ENCODE measurements at regions not wholly inside any gene's neighbourhood (a gene's known extent, or its start where the extent isn't known, plus 50 kb on each side); places are given as distances from the start of the nearest gene placed in this dataset.
"Not testable (repeated sequence)": the region's sequence is repeated elsewhere in the genome, so short reads cannot be mapped to it uniquely, and the experiment has no call there.

GRCh38 chr15:96849271-96849900 lies 518.9 kb downstream of the NR2F2 start:
- no peak overlapping the region for H3K4me3 ChIP-seq (ENCODE audit: low read depth, low read length)
- DNase-seq (ENCODE audit: low read depth), result peak; percentile 71

- H3K4me3 ChIP-seq (ENCODE audit: low read depth, low read length), result no peak overlapping the region
- DNase-seq (ENCODE audit: low read depth), result peak; percentile 85
Measured at GRCh38 chr15:96851613-96852012, 521.1 kb downstream of the NR2F2 start.

DNA sequence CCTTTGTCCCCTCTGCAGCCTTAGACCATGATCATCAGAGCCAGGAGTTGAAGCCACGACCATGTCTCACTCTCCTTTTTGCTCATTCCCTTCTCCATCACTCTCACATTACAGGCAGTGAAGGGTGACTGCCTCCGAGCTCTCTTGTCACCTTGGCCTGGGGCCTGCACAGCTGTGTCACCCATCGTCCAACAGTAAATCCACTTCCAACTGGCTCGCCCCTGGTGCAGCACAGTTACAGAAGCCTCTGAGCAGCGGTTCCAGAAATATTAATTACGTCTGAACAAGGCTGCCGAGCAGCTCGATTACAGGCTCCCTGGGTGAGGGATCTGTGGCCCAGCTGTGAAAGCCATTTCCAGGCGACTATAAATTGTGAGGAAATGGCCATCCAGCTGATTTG lies 528.2 kb downstream of the NR2F2 start:
- no peak for DNase-seq (ENCODE audit: low read depth)
- no peak overlapping the region for H3K4me3 ChIP-seq (ENCODE audit: low read depth, low read length)

GRCh38 chr15:96860741-96861140 lies 530.2 kb downstream of the NR2F2 start:
- H3K4me3 ChIP-seq (ENCODE audit: low read depth, low read length), result no peak overlapping the region
- no peak for DNase-seq (ENCODE audit: low read depth)

DNA sequence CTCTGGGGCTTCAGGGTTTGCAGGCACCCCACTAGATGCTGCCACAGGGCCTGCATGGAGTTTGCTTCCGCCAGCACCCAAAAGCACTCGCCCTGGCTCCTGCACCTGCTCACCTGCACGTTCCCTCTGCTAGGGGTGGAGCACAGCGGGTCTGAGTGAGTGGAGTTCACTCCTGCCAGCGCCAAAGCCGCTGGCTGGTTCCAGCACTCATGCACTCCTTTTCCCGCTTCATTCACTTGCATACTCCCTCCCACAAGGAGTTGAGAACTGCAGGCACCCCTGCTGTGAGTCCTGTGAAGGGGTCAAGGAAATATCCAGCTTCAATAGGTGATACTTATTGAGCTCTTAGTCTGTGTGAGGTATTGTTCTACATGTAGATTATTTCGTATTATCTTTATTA lies 537.5 kb downstream of the NR2F2 start:
- DNase-seq (ENCODE audit: low read depth), result no peak
- H3K4me3 ChIP-seq (ENCODE audit: low read depth, low read length), result no peak overlapping the region

- DNase-seq (ENCODE audit: low read depth), result no peak
- no peak overlapping the region for H3K4me3 ChIP-seq (ENCODE audit: low read depth, low read length)
Measured at GRCh38 chr15:96869122-96869521, 538.6 kb downstream of the NR2F2 start.

- DNase-seq (ENCODE audit: low read depth), result no peak
- no peak overlapping the region for H3K4me3 ChIP-seq (ENCODE audit: low read depth, low read length)
Measured at GRCh38 chr15:96869790-96870189, 539.3 kb downstream of the NR2F2 start.

- H3K4me3 ChIP-seq (ENCODE audit: low read depth, low read length), result no peak overlapping the region
- DNase-seq (ENCODE audit: low read depth), result no peak
Measured at GRCh38 chr15:96870580-96870979, 540.1 kb downstream of the NR2F2 start.

- not testable (repeated sequence) for DNase-seq (ENCODE audit: low read depth); H3K4me3 ChIP-seq (ENCODE audit: low read depth, low read length)
Measured at GRCh38 chr15:96877442-96877841, 546.9 kb downstream of the NR2F2 start.

- H3K4me3 ChIP-seq (ENCODE audit: low read depth, low read length), result no peak overlapping the region
- DNase-seq (ENCODE audit: low read depth), result no peak
Measured at GRCh38 chr15:96878129-96878528, 547.6 kb downstream of the NR2F2 start.

DNA sequence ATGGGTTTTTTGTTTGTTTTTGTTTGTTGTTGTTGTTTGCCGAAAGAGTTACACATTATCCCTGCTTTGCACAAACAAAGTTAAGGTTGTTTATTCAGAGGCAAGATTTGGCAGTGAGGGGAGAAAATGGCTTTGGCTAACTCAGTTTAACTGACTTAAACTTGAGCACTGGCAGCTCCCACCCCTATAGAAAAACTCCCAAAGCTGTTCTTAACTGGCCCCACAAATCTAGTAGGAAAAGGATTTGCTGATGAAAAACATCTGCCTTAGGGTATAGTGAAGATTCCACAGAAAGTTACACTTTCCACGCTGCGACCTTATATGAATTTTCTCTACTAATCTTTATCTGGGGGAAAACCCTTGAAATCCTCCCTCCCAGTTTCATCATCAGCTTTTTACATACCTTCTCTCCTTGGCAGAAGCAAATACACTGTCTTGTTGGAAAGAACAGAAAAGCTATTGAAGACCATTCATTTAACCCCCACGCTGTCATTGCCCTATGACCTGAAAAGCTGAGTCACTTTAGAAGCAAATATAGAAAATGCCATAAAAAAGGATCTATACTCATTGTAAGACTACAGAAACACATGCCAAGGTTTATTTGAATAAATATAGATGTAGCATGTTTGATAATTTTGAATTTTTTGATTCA lies 551.7 kb downstream of the NR2F2 start:
- H3K4me3 ChIP-seq (ENCODE audit: low read depth, low read length), result no peak overlapping the region
- DNase-seq (ENCODE audit: low read depth), result peak; percentile 29

DNA sequence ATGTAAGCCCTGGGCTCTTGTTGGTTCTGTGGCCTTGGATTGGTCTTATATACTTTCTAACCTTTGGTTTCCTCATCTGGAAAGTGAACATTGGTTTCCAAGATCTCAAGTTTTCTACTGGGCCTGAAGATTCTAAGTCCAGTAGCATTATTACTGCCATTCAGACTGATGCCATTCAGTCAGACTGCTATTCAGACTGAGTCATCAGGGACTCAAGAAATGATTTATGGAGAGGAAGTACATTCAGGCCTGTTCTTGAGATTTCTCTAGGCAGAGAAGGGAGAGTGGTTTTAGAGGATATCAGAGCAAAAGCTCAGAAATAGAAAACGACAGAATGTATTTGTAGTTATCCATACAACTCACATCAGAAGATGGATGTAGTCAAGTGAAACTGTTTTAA lies 557.2 kb downstream of the NR2F2 start:
- DNase-seq (ENCODE audit: low read depth), result peak; percentile 31
- H3K4me3 ChIP-seq (ENCODE audit: low read depth, low read length), result no peak overlapping the region

- DNase-seq (ENCODE audit: low read depth), result peak; percentile 32
- no peak overlapping the region for H3K4me3 ChIP-seq (ENCODE audit: low read depth, low read length)
Measured at GRCh38 chr15:96888764-96889163, 558.3 kb downstream of the NR2F2 start.

- DNase-seq (ENCODE audit: low read depth), result no peak
- H3K4me3 ChIP-seq (ENCODE audit: low read depth, low read length), result peak overlapping the region; percentile 13
Measured at GRCh38 chr15:96889734-96890480, 559.4 kb downstream of the NR2F2 start.

DNA sequence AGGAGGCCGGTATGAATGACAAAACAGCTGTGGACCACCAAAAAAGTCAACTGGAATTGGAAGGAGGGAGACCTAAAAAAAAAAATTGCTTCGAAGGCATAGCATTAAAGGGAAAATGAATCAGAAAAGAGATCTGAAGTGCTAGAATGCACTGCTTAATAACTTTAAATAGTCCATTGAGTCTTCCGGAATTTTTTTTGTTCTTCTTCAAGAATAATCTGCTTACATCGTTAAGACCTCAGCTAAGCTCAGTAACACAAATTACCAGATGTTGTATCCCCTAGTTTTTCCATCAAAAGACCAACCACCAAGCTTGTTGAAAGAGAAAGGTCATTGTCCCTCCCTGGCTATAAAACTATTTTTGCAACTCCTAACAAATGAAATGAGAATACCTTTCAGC lies 560.5 kb downstream of the NR2F2 start:
- no peak overlapping the region for H3K4me3 ChIP-seq (ENCODE audit: low read depth, low read length)
- DNase-seq (ENCODE audit: low read depth), result no peak

DNA sequence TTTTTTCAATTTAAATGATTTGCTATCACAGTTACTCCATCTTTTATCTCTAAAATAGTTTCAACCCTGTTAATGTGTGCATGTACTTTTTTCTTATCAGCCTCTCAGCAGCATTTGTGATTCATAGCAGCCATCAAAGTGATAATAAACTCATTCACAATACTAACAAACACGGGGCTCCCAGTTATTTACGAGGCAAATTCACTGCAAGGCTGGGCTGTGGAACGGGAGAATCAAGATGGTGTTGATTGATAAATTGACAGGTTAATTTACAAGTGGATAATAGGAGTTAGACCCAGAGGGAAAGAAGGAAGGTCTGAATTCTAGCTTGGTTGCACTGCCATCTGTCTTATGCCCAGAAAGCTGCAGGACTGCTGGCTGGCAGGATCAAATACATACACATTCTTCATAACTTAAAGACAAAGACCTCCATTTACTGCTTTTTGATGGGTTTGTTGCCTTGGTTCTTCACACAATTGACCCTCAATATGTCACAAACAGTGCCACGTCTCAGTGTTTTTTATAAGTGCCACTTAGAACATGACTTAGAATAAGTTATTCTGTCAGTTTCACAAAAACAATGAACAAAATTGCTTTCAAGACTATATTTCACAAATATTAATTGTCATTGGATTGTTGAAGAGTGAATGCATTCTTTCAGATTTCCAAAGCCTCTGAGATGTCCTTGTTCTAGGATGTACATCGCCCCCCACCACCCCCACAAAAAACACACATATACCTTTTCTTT lies 562.8 kb downstream of the NR2F2 start:
- no peak overlapping the region for H3K4me3 ChIP-seq (ENCODE audit: low read depth, low read length)
- peak; percentile 7 for DNase-seq (ENCODE audit: low read depth)

- no peak overlapping the region for H3K4me3 ChIP-seq (ENCODE audit: low read depth, low read length)
- no peak for DNase-seq (ENCODE audit: low read depth)
Measured at GRCh38 chr15:96894659-96895058, 564.2 kb downstream of the NR2F2 start.

- DNase-seq (ENCODE audit: low read depth), result no peak
- no peak overlapping the region for H3K4me3 ChIP-seq (ENCODE audit: low read depth, low read length)
Measured at GRCh38 chr15:96896766-96897165, 566.3 kb downstream of the NR2F2 start.

DNA sequence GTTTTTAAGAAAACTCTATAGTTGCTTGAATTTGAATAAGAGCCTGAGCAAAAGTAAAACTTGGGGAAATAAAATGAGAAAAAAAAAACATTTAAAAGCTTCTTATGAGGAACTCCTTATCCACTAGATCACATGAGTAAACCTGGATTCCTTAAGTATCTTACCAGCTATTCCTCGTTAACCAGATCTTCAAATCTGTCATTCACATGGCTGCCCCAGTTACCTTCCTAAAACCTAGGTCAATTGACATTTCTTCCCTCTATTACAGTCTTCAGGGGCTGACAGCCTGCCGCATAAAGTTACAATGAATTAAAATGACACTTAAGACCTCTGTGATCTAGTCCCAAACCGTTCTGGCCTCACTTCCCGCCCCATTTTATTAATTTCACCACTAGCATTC lies 583.6 kb downstream of the NR2F2 start:
- no peak overlapping the region for H3K4me3 ChIP-seq (ENCODE audit: low read depth, low read length)
- no peak for DNase-seq (ENCODE audit: low read depth)

DNA sequence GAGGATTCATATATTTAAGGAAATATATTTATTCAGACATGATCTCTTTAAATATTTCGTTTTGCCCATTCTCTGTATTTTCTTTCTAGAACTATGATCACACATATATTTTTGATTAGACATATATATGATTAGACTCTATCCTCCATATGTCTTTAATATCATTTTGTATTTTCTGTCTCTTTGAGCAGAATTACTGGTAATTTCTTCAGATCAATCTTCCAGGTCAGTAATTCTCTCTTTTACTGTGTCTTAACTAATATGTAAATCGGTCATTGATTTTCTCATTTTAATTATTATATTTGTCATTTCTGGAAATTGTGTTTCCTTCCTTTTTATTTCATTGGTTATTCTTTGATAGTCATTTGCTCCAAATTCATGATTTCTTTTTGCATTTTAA lies 586.2 kb downstream of the NR2F2 start:
- no peak for DNase-seq (ENCODE audit: low read depth)
- no peak overlapping the region for H3K4me3 ChIP-seq (ENCODE audit: low read depth, low read length)

All from skeletal muscle cell (primary cell).